Right lobe of liver (tissue), 4 donors: ENCODE measurements at regions not wholly inside any gene's neighbourhood (a gene's known extent, or its start where the extent isn't known, plus 50 kb on each side); places are given as distances from the start of the nearest gene placed in this dataset.
A peak's percentile ranks its signal among the peaks of the same experiment; 100 is the strongest.

Source experiments
- POLR2A ChIP-seq: fragments of 450-650 bp; IDR thresholded peaks from one replicate; pipeline ENCODE4 v1.6.1; 2017; ENCODE audit warnings: antibody characterized with exemption, mild to moderate bottlenecking
- TF ChIP-seq, protein P1 (sequence below), 4 donors: fragments of 200-600 bp in 3 of 4; fragments of 450-650 bp in 1 of 4; IDR thresholded peaks; one replicate each; pipeline versions ENCODE4 v1.5.1 to v1.8.0; 2016 to 2022; ENCODE audit warnings: antibody characterized with exemption in 4 of 4, mild to moderate bottlenecking in 2 of 4
- donor health status: DM: no; HTN: no; CAD: no.
- donor health status: DM: no; HTN: no; CAD: no.
- donor health status: DM: no; HTN: yes; CAD: no.

DNA sequence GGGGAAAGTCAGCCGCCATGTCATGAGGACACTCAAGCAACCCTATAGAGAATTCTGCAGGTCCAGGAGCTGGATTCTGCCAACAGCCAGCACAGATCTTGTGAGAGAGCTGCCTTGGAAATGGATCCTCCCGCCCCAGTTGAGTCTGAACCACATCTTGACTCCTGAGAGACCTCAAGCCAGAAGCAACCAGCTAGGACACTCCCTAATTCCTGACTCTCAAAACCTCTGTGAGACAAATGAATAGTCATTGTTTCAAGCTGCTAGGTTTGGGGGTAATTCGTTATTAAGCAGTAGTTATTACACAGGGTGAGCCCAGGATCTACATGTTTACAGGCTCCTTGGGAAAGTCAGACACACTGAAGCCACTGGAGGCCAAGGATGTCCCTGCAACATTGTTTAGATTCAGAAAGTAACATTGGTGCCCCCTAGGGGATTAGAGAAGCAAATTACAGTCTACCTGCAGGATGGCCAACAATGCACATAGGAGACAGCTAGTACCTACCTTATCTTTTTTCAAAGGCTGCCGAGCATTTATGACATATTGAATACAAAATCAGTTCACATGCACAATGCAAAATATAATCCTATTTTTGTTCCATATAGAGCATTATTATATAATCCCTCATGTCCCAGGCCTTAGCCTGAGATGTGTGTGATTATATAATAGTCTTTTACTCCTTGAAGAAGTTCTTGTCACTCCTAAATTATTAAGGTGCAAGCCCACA lies 57.9 kb upstream of the FICD start:
- TF ChIP-seq, protein P1, sequence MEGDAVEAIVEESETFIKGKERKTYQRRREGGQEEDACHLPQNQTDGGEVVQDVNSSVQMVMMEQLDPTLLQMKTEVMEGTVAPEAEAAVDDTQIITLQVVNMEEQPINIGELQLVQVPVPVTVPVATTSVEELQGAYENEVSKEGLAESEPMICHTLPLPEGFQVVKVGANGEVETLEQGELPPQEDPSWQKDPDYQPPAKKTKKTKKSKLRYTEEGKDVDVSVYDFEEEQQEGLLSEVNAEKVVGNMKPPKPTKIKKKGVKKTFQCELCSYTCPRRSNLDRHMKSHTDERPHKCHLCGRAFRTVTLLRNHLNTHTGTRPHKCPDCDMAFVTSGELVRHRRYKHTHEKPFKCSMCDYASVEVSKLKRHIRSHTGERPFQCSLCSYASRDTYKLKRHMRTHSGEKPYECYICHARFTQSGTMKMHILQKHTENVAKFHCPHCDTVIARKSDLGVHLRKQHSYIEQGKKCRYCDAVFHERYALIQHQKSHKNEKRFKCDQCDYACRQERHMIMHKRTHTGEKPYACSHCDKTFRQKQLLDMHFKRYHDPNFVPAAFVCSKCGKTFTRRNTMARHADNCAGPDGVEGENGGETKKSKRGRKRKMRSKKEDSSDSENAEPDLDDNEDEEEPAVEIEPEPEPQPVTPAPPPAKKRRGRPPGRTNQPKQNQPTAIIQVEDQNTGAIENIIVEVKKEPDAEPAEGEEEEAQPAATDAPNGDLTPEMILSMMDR (IDR thresholded peaks at IDR 0.05) = peak; percentile 47 to 62 (median 56)
- TF ChIP-seq POLR2A = no peak
